T-helper 2 cell (primary cell): ENCODE measurements at regions not wholly inside any gene's neighbourhood (a gene's known extent, or its start where the extent isn't known, plus 50 kb on each side); places are given as distances from the start of the nearest gene placed in this dataset.
"Not testable (repeated sequence)": the region's sequence is repeated elsewhere in the genome, so short reads cannot be mapped to it uniquely, and the experiment has no call there.

Source experiments
- DNase-seq, 5 experiments: peaks; one replicate each; pipeline versions ENCODE4 v3.0.0 to v3.0.0-alpha.2; 2012 to 2022

- DNase-seq, result no peak
Measured at GRCh38 chr16:31702796-31703195, 170.8 kb upstream of the ZNF267 start.

- no peak for DNase-seq
Measured at GRCh38 chr16:31703526-31704128, 170.0 kb upstream of the ZNF267 start.

GRCh38 chr16:31704138-31704537 is 169.5 kb upstream of the ZNF267 start:
- DNase-seq, result no peak

GRCh38 chr16:31705371-31705770 is 168.2 kb upstream of the ZNF267 start:
- DNase-seq, result no peak

DNA sequence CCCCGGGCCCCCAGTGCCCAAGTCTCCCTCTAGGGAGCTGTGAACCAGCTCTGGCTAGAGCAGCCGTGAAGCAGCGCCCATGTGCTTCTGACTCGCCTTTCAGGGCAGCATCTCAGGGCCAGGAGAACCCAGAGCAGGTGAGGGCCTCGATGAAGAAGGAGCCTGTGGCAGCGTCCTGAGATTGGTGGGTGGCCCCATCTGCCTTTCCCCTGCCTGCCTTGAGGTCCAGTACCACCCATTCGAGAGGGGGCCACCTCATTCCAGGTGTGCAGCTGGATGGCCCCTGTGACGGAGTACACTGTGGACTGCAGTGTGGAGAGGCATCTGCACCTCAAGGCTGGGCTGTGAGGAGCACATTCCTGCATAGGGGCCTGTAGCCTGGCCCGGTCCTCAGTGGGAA is 167.3 kb upstream of the ZNF267 start:
- no peak for DNase-seq

DNA sequence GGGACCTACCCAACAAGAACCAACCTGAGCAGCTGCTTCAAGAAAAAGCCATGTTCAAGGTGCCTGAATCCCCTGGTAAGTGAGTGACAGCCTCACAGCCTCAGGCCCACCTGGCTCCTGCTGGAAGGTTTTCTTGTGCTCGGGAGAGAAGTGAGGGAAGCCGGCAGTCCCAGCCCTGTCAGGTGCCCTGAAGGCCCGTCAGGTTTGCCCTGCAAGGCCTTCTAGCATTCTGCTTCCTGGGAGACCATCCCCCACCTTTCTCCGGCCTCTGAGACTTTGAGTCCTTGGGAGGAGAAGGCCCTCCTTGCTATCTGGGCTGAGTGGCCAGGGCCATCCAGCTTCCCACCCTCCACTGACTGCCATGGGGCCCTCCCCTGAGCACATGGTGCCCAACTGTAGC is 166.7 kb upstream of the ZNF267 start:
- DNase-seq, result no peak

DNA sequence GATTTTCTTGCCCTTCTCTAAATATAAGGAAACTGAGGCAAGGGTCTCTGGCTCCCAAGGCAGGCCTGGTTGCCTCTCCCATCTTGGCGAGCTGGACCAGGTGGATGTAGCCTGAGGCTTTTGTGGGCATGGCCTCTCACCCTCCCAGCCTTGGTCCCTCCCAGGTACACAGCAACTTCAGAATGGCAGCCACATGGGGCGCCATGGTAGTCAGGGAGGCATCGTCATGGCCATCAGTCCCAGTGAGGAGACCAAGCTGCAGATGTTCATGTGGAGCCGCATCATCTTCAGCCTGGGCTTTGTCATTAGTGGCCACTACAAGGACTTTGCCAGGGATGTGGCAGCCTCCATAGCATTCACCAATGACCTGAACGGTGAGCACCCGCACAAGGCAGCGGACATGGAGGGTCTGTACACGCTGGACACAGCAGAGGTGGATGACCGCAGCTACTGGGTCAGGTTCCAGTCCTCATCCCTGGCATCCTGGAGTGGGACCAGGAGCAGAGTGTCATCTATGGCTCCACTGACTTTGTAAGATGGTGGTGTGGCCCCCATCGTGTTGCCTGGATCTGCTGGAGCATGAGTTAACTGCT is 165.8 kb upstream of the ZNF267 start:
- no peak for DNase-seq

- DNase-seq, result peak in 1 of 5 experiments; percentile 46
Measured at GRCh38 chr16:31708348-31708747, 165.3 kb upstream of the ZNF267 start.

DNA sequence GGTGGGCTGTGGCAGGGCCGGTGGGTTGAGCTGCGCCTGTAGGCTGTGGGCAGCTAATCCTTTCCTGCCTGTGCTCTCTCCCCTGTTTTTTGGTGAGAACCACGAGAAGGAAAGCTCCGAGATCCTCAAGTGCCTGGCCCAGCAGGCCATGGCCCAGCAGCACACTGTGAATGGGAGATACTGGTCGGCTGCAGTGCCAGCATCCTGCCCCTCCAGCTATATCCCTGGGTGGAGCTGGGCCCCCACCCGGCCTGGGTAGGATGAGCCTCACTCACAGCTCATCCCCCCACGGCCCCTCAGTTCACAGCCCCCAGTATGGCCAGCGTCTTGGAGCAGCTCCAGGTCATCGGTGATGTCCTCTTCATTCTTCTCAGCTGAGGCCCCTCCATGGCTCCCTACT is 164.4 kb upstream of the ZNF267 start:
- DNase-seq, result no peak

DNA sequence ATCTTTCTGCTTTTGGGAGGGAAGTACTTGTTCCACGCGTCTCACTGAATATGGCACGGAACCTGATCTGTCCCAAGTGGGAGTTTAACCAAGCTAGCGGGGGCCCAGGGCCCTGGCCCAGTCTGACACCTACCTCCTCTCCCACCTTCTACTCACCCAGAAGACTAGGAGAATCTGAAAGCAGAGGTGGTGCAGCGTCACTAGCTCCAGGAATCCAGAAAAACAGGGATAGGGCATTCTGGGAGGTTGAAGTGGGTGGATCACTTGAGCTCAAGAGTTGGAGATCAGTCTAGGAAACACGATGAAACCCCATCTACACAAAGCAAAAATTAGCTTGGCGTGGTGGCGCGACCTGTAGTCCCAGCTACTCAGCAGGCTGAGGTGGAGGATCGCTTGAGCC is 163.5 kb upstream of the ZNF267 start:
- DNase-seq, result no peak

- no peak for DNase-seq
Measured at GRCh38 chr16:31710880-31711279, 162.7 kb upstream of the ZNF267 start.

GRCh38 chr16:31711344-31711845 is 162.2 kb upstream of the ZNF267 start:
- no peak for DNase-seq

DNA sequence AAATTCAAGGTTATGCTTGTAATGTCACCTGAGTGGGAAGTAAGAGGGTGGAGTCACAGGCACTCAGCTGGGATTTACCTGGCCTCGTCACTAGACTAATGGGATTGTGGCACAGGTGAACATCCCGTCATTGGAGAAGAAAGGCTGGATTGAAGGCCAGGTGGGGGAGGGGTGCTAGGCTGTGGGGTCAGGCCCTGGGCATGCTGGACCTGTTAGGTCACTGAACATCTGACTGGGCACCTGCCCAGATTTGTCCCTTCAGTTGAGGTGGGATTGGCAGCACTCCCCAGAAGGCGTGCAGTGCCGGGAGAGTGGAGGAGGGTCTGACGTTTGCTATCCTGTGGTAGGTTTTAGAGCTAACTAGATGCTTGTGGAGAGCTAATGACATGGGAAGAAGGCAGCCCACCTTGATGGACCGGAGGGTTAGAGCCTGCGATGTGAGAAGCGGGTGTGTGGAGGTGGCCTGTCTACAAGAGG is 161.5 kb upstream of the ZNF267 start:
- no peak for DNase-seq

DNA sequence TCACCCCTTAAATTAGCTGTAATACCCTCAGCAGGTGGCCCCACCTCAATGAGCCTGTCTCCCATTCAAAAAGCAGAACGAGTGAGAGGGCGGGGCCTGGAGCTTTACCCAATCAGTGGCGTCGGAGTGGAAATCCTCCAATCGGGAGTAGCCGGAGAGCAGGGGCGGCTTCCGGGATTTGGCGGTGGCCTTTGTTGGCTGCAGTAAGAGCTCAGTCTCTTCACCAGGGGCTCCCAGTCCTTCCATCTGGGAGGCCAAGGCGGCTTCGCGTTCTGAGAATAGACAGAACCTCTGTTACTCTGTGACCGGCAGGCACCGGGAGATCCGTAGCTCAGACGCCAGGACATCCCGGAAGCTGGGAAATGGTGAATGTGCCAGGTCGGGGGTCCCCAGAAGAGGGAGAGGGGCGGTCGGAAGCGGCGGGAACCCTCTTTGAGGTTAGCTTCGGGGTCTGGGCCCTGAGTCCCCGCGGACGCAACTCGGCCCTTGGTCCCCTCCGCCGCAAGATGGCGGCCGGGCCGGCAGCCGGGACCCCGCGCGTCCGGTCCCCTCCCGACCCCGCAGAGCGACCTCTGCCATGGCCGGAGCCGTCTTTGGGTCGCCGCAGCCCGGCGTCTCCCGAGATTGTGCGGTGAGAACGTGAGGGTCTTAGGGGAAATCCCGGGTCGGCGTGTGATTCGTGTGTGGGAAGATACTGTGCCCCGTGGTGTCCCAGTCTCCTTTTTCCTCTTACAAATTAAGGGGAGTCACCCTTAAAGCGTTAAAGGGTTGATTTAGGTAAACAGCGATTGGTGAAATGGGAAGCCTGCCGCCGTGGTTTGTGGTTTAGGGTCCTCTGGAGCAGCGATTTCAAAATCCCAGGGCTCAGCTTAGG is 160.3 kb upstream of the ZNF267 start:
- peak; percentile 66 to 96 (median 87) for DNase-seq

GRCh38 chr16:31713945-31714902 is 159.4 kb upstream of the ZNF267 start:
- DNase-seq, result peak in 1 of 5 experiments; percentile 23

- DNase-seq, result no peak
Measured at GRCh38 chr16:31714903-31715504, 158.6 kb upstream of the ZNF267 start.

GRCh38 chr16:31715915-31716314 is 157.7 kb upstream of the ZNF267 start:
- DNase-seq, result no peak

GRCh38 chr16:31718998-31719397 is 154.6 kb upstream of the ZNF267 start:
- no peak for DNase-seq

DNA sequence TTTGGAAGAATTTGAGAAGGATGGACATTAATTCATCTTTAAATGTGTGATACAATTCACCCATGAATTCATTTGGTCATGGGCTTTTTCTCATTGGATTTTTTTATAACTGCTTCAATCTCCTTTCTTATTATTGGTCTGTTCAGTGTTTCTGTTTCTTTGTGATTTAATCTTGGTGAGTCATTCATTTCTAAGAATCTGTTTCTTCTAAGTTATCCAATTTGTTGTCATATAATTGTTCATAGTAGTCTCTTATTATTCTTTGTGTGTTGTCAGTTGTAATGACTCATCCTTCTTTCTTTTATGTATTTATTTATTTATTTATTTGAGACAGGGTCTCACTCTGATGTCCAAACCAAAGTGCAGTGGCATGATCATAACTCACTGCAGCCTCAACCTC is 146.1 kb upstream of the ZNF267 start:
- DNase-seq, result no peak

DNA sequence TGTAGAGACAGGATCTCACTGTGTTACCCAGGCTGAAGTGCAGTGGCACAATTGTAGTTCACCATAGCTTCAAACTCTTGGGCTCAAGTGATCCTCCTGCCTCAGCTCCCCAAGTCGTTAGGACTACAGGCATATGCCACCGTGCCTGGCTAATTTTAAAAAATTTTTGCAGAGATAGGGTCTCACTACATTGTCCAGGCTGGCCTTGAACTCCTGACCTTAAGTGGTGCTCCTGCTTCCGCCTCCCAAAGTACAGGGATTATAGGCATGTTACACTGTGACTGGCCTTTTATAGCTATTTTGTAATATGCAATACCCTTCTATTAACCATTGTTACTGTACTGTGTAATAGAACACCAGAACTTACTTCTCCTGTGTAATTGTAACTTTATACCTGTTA is 139.3 kb upstream of the ZNF267 start:
- DNase-seq, result no peak

GRCh38 chr16:31745098-31745497 is 128.5 kb upstream of the ZNF267 start:
- DNase-seq, result not testable (repeated sequence)

DNA sequence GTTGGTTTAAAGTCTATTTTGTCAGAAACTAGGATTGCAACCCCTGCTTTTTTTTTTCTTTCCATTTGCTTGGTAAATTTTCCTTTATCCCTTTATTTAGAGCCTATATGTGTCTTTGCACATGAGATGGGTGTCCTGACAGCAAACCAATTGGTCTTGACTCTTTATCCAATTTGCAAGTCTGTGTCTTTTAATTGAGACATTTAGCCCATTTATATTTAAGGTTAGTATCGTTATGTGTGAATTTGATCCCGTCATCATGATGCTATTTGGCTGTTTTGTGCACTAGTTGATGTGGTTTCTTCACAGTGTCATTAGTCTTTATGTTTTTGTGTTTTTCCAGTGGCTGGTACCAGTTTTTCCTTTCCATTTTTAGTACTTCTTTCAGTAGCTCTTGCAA is 127.7 kb upstream of the ZNF267 start:
- no peak for DNase-seq
